ENCODE measurements at regions not wholly inside any gene's neighbourhood (a gene's known extent, or its start where the extent isn't known, plus 50 kb on each side); places are given as distances from the start of the nearest gene placed in this dataset.
"Not testable (repeated sequence)": the region's sequence is repeated elsewhere in the genome, so short reads cannot be mapped to it uniquely, and the experiment has no call there.

DNA sequence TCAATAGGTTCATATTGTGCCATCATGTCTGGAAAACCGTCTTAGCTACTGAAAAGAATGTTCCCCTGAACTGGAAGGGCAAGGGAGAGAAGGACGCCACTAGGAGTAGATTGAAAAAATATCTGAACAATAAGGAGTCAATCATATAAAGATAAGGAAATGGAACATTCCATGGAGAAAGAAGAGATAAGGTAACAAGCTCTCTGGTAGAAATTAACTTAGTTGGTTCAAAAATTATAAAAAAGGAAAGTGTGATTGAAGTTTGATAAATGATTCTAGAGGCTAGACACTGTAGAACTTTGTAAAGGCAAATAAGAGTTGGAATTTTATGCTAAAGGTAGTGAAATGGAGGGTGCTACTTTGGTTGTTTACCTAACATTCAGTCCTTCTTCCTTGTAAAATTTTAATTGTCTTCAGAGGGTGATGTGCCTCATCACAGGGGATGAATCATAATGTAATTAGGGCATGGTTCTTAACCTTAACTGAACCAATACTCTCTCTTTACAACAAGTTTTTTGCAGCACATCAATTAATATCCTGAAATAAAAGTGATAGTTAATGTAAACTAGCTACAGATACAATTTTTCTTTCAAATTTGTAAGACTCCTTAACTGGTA, 135.5 kb downstream of the GPX5 start:
- H3K27ac ChIP-seq (ENCODE audit: low read depth in 1 of 2, low read length in 1 of 2): no peak overlapping the region
- H3K36me3 ChIP-seq (ENCODE audit: control insufficient read depth in 2 of 2, insufficient read depth in 2 of 2, low read length in 1 of 2): no peaks in the 10 kb centered on the region
- peaks cover 0 to 6% of the 10 kb centered on the region in 2 donors for H3K4me1 ChIP-seq (ENCODE audit: control insufficient read depth in 2 of 2, insufficient read depth in 2 of 2, low read length in 2 of 2)
- no peak for DNase-seq (ENCODE audit: low read depth in 6 of 9, low spot score in 9 of 9)
- 82% methylated on average over 2 of the region's 2 CpGs for WGBS
- no peak overlapping the region for H3K4me3 ChIP-seq (ENCODE audit: low read length in 2 of 2)
- peaks cover 28 to 42% of the 10 kb centered on the region in 2 donors for H3K27me3 ChIP-seq (ENCODE audit: control insufficient read depth in 2 of 2, insufficient read depth in 1 of 2, low read length in 1 of 2)
- no peaks in the 10 kb centered on the region for H3K9me3 ChIP-seq (ENCODE audit: control insufficient read depth in 2 of 2, insufficient read depth in 1 of 2, low read length in 1 of 2)

DNA sequence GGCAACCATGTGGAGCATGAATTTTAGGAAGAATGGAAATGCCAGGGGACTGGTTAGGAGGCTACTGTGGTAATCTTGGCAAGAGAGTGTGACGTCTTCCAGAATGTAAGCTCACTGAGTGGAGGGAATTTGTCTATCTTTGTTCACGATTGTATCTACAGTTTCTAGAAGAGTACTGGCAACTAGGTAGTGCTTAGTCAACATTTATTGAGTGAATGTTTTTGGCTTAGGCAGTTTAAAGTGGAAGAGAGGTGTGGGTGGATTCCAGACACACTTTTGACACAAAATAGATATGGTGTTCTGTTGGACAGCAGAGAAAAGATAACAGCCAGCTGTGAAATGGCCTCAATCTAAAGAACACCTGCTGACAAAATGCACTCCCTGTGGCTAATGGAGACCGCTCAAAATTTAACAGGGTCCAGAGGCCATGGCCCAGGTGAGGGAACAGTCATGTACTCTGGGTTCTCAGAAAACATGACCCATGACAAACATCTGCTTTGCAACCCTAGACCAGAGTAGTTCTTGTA, 139.3 kb downstream of the GPX5 start:
- Histone ChIP-seq H3K4me3 (ENCODE audit: low read length in 2 of 2) (no peak overlapping the region), H3K9me3 (ENCODE audit: control insufficient read depth in 2 of 2, insufficient read depth in 1 of 2, low read length in 1 of 2) (no peaks in the 10 kb centered on the region), H3K27ac (ENCODE audit: low read depth in 1 of 2, low read length in 1 of 2) (no peak overlapping the region), H3K36me3 (ENCODE audit: control insufficient read depth in 2 of 2, insufficient read depth in 2 of 2, low read length in 1 of 2) (no peaks in the 10 kb centered on the region), H3K27me3 (ENCODE audit: control insufficient read depth in 2 of 2, insufficient read depth in 1 of 2, low read length in 1 of 2) (peaks cover 4 to 7% of the 10 kb centered on the region in 2 donors), H3K4me1 (ENCODE audit: control insufficient read depth in 2 of 2, insufficient read depth in 2 of 2, low read length in 2 of 2) (no peaks in the 10 kb centered on the region)
- DNase-seq (ENCODE audit: low read depth in 6 of 9, low spot score in 9 of 9): no peak
- 96% methylated on average over 3 of the region's 3 CpGs for WGBS

DNA sequence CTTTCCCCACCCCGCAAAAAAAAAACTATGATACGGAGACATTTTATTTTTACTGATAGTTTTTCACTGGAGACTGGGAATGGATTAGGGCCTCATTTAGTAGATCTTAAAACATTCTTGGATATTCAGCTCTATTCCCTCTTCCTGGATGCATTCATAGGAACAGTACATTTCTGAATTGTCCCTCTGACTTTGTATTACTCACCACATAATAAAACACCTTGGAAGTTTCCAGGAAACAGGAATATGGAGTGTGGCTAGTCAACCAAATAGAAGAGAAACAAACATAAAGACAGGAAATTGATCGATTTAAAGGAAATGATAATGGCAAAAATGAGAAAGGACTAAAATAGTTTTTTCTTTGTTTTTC, 147.7 kb downstream of the GPX5 start:
- no peak for DNase-seq (ENCODE audit: low read depth in 6 of 9, low spot score in 9 of 9)
- Histone ChIP-seq H3K27ac (ENCODE audit: low read depth in 1 of 2, low read length in 1 of 2) (no peak overlapping the region), H3K27me3 (ENCODE audit: control insufficient read depth in 2 of 2, insufficient read depth in 1 of 2, low read length in 1 of 2) (peaks cover 11 to 42% of the 10 kb centered on the region in 2 donors), H3K4me3 (ENCODE audit: low read length in 2 of 2) (no peak overlapping the region), H3K36me3 (ENCODE audit: control insufficient read depth in 2 of 2, insufficient read depth in 2 of 2, low read length in 1 of 2) (no peaks in the 10 kb centered on the region), H3K4me1 (ENCODE audit: control insufficient read depth in 2 of 2, insufficient read depth in 2 of 2, low read length in 2 of 2) (peaks cover 0 to 2% of the 10 kb centered on the region in 2 donors), H3K9me3 (ENCODE audit: control insufficient read depth in 2 of 2, insufficient read depth in 1 of 2, low read length in 1 of 2) (peaks cover 0 to 1% of the 10 kb centered on the region in 2 donors)
- 63% methylated on average over 3 of the region's 3 CpGs for WGBS

DNA sequence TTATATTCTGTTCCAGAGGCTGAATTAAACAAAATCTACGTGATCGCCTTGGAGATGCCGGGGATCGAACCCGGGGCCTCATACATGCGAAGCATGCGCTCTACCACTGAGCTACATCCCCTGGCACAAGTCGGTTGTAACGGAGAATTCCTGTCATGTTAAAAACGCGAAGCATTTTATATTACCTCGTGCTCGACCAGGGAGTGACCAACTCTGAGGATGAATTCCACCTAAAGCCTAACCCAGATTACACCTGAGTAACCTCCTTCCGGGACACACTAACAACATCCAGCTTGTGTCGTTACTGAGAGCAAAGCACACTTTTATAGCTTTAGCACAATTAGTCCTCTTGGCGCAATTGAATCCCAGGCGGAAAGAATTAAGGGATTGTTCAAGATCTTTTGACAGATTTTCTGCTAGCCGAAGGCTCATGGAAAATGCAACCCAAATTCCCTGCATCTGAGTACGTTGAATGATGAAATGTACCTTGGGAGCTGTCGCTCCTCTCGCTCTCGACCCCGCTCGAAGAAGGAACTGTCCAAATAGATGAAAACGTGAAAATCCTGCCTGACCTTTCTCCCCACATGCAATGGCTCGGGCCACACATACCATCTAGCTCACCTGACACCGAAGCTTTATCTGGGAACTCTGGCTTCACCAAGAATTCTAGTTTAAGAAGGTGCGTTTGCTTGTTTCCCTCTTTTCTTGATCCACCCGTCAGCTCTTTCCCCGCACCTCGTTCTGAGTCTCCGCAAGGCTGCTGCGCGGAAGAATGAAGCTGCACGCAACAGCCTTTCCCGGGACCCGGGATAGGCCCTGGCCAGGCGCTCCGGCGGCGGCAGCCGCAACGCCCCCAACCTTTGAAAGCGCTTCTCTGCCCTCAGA, 148.3 kb downstream of the GPX5 start:
- H3K27ac ChIP-seq (ENCODE audit: low read depth in 1 of 2, low read length in 1 of 2): no peak overlapping the region
- peak in 3 of 9 donors; percentile 1 to 16 (median 12) for DNase-seq (ENCODE audit: low read depth in 6 of 9, low spot score in 9 of 9)
- H3K36me3 ChIP-seq (ENCODE audit: control insufficient read depth in 2 of 2, insufficient read depth in 2 of 2, low read length in 1 of 2): no peaks in the 10 kb centered on the region
- H3K4me1 ChIP-seq (ENCODE audit: control insufficient read depth in 2 of 2, insufficient read depth in 2 of 2, low read length in 2 of 2): peaks cover 0 to 2% of the 10 kb centered on the region in 2 donors
- peaks cover 0 to 1% of the 10 kb centered on the region in 2 donors for H3K9me3 ChIP-seq (ENCODE audit: control insufficient read depth in 2 of 2, insufficient read depth in 1 of 2, low read length in 1 of 2)
- no peak overlapping the region for H3K4me3 ChIP-seq (ENCODE audit: low read length in 2 of 2)
- H3K27me3 ChIP-seq (ENCODE audit: control insufficient read depth in 2 of 2, insufficient read depth in 1 of 2, low read length in 1 of 2): peaks cover 11 to 42% of the 10 kb centered on the region in 2 donors
- 6% methylated on average over 44 of the region's 44 CpGs for WGBS

DNA sequence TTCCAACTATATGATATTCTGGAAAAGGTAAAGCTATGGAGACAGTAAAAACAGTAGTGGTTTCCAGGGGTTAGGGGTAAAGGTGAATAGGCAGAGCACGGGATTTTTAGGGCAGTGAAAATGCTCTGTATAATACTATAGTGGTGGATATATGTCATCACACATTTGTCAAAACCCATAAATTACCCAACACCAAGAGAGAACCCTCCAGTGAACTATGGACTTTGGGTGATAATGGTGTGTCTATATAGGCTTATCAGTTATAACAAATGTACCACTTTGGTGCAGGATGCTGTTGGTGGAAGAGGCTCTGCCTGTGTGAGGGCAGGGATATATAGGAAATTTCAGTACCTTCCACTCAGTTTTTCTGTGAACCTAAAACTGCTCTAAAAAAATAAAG, 149.9 kb downstream of the GPX5 start:
- WGBS: 91% methylated on average over 1 of the region's 1 CpG
- Histone ChIP-seq H3K36me3 (ENCODE audit: control insufficient read depth in 2 of 2, insufficient read depth in 2 of 2, low read length in 1 of 2) (no peaks in the 10 kb centered on the region), H3K27ac (ENCODE audit: low read depth in 1 of 2, low read length in 1 of 2) (no peak overlapping the region), H3K9me3 (ENCODE audit: control insufficient read depth in 2 of 2, insufficient read depth in 1 of 2, low read length in 1 of 2) (peaks cover 0 to 1% of the 10 kb centered on the region in 2 donors), H3K27me3 (ENCODE audit: control insufficient read depth in 2 of 2, insufficient read depth in 1 of 2, low read length in 1 of 2) (peaks cover 11 to 42% of the 10 kb centered on the region in 2 donors), H3K4me3 (ENCODE audit: low read length in 2 of 2) (no peak overlapping the region), H3K4me1 (ENCODE audit: control insufficient read depth in 2 of 2, insufficient read depth in 2 of 2, low read length in 2 of 2) (peaks cover 0 to 2% of the 10 kb centered on the region in 2 donors)
- DNase-seq (ENCODE audit: low read depth in 6 of 9, low spot score in 9 of 9): no peak

DNA sequence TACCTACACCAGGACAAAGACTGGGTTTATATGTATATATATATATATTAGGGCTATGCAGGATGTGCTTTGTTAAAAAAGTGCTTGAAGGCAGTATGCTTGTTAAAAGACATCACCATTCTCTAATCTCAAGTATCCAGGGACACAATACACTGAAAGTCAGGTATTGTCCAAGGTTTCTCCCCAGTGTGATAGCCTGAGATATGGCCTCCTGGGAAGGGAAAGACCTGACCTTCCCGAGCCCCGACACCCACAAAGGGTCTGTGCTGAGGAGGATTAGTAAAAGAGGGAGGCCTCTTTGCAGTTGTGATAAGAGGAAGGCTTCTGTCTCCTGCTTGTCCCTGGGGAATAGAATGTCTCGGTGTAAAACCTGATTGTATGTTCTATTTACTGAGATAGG, 156.9 kb downstream of the GPX5 start:
- Histone ChIP-seq H3K27ac (ENCODE audit: low read depth in 1 of 2, low read length in 1 of 2) (no peak overlapping the region), H3K4me1 (ENCODE audit: control insufficient read depth in 2 of 2, insufficient read depth in 2 of 2, low read length in 2 of 2) (no peaks in the 10 kb centered on the region), H3K27me3 (ENCODE audit: control insufficient read depth in 2 of 2, insufficient read depth in 1 of 2, low read length in 1 of 2) (peaks cover 2 to 25% of the 10 kb centered on the region in 2 donors), H3K9me3 (ENCODE audit: control insufficient read depth in 2 of 2, insufficient read depth in 1 of 2, low read length in 1 of 2) (no peaks in the 10 kb centered on the region), H3K4me3 (ENCODE audit: low read length in 2 of 2) (no peak overlapping the region), H3K36me3 (ENCODE audit: control insufficient read depth in 2 of 2, insufficient read depth in 2 of 2, low read length in 1 of 2) (no peaks in the 10 kb centered on the region)
- WGBS: 29% methylated on average over 3 of the region's 3 CpGs
- DNase-seq (ENCODE audit: low read depth in 6 of 9, low spot score in 9 of 9): no peak

DNA sequence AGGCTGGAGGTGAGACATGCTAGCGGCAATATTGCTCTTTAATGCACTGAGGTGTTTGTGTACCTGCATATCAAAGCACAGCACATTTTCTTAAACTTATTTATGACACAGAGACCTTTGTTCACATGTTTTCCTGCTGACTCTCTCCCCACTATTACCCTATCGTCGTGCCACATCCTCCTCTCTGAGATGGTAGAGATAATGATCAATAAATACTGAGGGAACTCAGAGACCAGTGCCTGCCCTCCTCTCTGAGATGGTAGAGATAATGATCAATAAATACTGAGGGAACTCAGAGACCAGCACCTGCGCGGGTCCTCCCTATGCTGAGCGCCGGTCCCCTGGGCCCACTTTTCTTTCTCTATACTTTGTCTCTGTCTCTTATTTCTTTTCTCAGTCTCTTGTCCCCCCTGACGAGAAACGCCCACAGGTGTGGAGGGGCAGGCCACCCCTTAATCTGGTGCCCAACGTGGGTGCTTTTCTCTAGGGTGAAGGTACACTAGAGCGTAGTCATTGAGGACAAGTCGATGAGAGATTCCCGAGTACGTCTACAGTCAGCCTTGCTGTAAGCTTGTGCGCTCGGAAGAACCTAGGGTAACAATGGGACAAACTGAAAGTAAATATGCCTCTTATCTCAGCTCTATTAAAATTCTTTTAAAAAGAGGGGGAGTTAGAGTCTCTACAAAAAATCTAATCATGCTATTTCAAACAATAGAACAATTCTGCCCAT, 157.4 kb downstream of the GPX5 start:
- not testable (repeated sequence) for H3K36me3 ChIP-seq (ENCODE audit: control insufficient read depth in 2 of 2, insufficient read depth in 2 of 2, low read length in 1 of 2); H3K4me3 ChIP-seq (ENCODE audit: low read length in 2 of 2); H3K27ac ChIP-seq (ENCODE audit: low read depth in 1 of 2, low read length in 1 of 2); DNase-seq (ENCODE audit: low read depth in 6 of 9, low spot score in 9 of 9); H3K9me3 ChIP-seq (ENCODE audit: control insufficient read depth in 2 of 2, insufficient read depth in 1 of 2, low read length in 1 of 2); H3K4me1 ChIP-seq (ENCODE audit: control insufficient read depth in 2 of 2, insufficient read depth in 2 of 2, low read length in 2 of 2)
- 62% methylated on average over 16 of the region's 16 CpGs for WGBS
- peaks cover 2 to 28% of the 10 kb centered on the region in 2 donors for H3K27me3 ChIP-seq (ENCODE audit: control insufficient read depth in 2 of 2, insufficient read depth in 1 of 2, low read length in 1 of 2)

DNA sequence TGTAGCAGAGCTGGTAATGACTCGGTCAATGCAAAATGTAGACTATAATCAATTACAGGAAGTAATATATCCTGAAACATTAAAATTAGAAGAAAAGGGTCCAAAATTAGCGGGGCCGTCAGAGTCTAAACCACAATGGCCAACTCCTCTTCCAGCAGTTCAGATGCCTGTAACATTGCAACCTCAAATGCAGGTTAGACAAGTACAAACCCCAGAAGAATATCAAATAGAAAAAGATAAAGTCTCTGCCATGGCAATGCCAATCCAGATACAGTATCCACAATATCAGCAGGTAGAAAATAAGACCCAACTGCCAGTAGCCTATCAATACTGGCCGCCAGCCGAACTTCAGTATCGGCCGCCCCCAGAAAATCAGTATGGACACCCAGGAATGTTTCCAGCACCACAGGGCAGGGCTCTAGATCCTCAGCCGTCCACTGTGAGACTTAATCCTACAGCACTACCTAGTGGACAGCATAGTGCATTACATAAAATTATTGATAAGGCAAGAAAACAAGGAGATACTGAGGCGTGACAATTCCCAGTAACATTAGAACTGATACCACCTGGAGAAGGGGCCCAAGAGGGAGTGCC, 158.4 kb downstream of the GPX5 start:
- H3K27me3 ChIP-seq (ENCODE audit: control insufficient read depth in 2 of 2, insufficient read depth in 1 of 2, low read length in 1 of 2): peaks cover 2 to 30% of the 10 kb centered on the region in 2 donors

More for the DNA sequence above, 158.4 kb downstream of the GPX5 start:
- WGBS: 38% methylated on average over 9 of the region's 9 CpGs
- H3K36me3 ChIP-seq (ENCODE audit: control insufficient read depth in 2 of 2, insufficient read depth in 2 of 2, low read length in 1 of 2): no peaks in the 10 kb centered on the region
- H3K4me1 ChIP-seq (ENCODE audit: control insufficient read depth in 2 of 2, insufficient read depth in 2 of 2, low read length in 2 of 2): no peaks in the 10 kb centered on the region
- H3K27ac ChIP-seq (ENCODE audit: low read depth in 1 of 2, low read length in 1 of 2): no peak overlapping the region
- H3K9me3 ChIP-seq (ENCODE audit: control insufficient read depth in 2 of 2, insufficient read depth in 1 of 2, low read length in 1 of 2): no peaks in the 10 kb centered on the region
- H3K4me3 ChIP-seq (ENCODE audit: low read length in 2 of 2): no peak overlapping the region
- peak in 4 of 9 donors; percentile 4 to 30 (median 12) for DNase-seq (ENCODE audit: low read depth in 6 of 9, low spot score in 9 of 9)

All from thymus (tissue), 11 donors.